A172 (cell line): ENCODE measurements at regions not wholly inside any gene's neighbourhood (a gene's known extent, or its start where the extent isn't known, plus 50 kb on each side); places are given as distances from the start of the nearest gene placed in this dataset.
"Not testable (repeated sequence)": the region's sequence is repeated elsewhere in the genome, so short reads cannot be mapped to it uniquely, and the experiment has no call there.

Experiments
- DNase-seq: peaks from one replicate; pipeline ENCODE4 v3.0.0-alpha.2; 2015; ENCODE audit warnings: low spot score

DNA sequence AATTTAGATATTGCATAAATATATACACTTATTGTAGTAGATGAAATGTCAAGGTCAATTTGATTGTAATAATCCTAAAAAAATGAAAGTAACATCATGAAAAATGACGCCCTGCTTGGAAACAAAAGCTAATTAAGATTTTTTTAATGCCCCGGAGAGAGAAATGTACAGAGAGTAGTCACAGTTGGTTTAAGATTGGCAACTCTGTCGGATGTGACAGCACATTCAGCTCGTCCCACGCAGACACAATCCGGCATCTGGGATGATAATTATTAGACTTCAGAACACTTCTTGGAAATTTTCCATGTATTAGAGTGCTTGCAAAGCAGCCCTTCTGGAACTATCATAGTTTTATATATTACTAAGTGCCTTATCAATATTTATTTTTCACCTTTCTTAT lies 478.0 kb downstream of the PDHA2 start:
- DNase-seq, result no peak

DNA sequence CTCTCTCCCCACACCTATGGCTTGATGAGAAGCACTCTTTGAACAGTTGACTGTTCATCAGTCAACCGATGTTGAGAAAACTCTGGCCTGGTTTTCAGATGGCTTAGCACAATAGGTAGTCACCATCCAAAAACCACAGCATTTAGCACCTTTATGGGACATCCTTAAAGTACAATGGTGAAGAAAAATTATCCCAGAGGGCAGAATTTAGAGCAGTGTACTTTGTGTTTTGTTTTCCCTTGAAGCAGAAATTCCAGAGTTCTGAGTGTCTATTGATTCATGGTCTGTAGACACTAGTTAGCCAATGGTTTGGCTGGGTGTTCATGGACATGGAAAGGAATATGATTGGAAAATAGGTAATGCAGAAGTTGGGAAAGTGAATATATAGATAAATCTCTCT lies 487.0 kb downstream of the PDHA2 start:
- DNase-seq, result no peak

DNA sequence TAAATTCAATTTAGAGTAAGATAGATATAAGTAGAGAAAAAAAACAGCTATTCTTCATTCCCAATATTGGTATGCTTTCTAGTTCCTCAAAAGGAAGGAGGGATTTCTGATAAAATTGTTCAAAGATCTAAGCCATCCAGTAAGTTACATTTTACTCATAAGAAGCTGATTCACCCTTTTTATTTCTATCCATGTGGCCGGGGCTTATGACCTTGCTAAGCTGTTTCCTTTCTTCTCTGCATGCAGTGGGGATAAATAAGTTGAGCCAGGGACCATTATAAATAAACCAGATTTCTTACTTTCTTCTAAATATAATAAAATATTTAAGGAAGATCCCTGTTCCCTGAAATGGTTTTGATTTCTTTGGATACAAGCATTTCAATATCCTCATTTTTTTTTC lies 502.3 kb downstream of the PDHA2 start:
- DNase-seq, result no peak

DNA sequence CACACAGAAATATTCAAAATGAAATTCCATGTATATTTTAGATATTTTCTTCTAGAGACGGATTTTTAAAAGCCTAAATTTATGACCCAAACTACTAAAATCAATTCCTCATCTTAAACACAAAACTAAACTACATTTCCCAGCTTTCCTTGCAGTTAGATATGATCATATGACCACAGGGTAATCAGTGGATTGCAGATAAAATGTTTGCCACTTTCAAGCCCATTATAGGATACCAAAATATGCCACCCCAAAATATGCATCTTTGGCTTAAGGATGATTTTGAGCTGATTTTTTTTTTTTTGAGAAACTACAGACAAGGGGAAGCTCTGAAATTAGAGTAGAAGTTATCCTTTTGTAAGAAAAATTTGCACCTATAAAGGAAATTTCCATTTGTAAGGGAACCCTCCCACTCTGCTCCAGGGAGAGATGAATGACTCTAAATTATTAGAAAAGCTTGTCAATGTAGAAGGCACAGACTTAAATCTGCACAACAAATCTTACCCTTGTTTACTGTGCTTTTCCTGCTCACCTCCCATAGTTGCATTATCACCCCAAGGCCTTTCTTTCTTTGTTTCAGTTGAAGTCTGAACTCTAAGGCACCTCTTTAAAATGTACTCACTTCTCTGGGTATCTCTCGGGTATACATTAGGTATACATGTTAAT lies 503.0 kb downstream of the PDHA2 start:
- DNase-seq, result no peak

DNA sequence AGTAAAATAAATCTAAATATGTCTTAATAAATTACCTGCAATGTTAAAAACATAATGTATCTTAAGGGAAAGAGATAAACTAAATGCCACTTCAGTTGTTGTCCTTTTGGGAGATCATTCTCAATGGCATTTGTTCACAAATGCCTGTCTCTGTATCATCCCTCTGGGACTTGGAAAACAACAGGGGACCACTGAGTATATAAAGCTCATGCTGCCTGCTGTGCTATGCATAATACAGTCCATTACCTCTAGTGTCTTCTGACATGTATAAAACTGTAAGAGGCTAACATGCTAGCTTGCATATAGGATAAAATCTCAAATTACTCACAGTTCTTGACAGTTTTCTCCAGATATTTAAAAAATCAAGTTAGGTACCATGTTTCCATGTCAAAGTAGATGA lies 503.9 kb downstream of the PDHA2 start:
- no peak for DNase-seq

DNA sequence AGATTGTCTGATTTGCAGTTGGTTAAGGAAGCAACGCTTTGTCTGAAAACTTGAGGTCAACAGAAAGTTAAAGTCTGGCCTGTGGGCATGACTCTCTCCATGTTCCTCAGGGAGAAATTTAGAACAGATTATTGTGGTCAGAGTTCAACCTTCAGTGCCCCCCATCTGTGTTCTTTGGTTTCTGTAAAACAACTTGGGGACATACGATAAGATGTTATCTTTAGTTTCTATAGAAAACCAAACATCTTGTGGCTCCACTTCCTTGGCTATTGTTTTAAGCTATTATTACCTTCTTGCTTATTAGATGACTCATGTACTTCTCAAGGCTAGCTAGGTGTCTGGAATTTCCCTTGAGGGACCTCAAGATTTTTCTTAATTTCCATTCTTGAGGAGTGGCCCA lies 507.7 kb downstream of the PDHA2 start:
- peak; percentile 44 for DNase-seq

DNA sequence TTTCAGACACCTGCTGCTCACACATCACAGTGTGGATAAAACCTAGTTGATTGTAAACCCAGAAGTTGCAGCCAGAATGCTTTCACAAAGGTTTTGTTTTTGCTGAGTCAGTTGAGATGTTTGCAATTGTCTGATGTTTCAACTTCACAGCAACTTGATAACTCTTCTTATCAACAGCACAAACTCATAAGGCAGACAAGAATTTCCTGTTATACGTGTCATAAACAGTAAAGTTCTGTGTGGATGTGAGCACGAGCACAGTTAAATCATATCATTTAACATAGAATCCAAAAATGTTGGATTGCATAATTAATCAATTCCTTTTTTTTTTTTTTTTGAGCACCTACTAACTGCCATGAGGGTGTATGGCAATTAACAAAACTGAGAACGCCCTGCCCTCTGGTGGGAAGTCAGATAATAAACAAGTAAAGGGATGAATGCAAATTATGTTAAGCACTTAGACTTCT lies 512.2 kb downstream of the PDHA2 start:
- peak; percentile 36 for DNase-seq

DNA sequence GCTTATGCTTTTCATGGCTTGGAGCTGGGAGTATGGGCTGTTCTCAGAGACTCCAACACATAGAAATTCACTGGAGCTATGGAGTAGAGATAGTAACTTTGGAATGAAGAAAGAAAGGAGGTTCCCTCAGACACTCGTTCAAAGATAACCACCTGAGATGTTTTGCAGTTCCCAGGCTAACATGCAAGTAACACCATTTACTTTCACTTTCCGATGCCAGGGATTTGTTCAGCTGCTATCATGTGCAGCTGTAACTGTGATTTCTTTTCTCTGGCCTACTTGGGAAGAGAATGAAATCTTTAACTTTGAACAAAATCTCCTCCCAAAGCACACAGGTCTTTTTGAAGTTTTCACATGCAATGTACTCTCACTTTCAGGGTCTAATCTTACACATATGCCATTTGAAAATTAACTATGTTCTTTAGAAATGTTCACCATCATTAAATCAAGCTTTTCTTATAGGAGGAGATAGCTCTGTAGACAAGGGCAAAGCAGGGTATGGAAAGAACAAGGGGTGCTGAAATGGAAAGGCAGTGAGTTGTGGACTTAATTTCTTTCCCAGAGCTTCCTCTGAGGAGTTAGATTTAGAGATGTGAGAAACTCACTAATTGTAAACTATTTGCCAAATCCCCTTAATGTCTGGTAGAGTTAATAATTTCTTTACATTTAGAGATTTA lies 514.3 kb downstream of the PDHA2 start:
- no peak for DNase-seq

DNA sequence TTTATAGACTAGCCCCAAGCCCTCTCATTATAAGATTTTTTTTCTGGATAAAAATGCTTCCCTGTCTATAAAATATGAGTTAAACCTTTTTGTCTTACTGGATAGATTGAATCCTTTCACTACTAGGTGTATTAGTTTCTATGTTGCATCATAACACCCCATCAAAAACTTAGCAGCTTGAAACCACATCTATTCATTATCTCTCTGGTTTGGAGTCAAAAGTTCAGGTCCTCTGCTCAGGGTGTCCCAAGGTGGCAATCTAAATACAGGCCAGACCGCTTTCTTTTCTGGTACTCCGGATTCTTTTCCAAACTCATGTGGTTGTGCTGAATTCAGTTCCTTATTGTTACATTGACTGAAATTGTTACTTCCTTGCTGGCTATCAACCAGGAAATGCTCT lies 515.5 kb downstream of the PDHA2 start:
- no peak for DNase-seq

DNA sequence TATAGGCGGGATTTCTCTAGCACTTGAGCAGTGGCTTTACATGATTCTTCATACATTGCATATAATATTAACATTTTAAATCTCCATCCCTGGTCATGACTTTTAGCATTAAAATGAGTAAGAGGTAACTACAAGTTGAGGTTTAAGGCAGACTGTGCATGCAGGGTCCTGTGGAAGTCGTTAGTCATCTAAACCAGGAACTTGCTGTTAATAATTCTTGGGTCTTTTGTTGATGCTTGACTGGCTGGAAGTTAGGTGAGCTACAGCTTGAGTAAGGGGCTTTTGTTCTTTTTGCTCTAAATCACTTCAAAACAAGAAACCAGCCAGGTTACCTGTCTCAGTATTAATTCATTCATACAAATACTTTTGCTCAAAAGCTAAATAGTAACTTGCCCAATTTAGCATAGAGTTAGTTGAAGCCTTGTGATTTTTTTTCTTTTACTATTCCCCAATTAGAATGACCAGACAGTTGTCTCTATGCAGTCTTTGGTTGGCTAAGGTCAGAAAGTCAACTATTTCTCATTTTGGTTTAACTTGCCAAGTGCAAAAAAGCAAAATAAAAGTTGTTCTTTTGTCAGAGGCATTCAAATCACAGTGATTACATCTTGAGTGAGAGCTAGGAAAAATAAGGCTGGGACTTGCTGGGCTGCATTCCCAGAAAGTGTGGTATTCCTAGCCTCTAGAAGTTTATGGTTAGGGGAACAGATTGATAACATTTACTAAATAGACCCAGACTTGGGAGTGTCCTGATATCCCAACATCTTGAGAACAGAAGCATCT lies 516.9 kb downstream of the PDHA2 start:
- no peak for DNase-seq

DNA sequence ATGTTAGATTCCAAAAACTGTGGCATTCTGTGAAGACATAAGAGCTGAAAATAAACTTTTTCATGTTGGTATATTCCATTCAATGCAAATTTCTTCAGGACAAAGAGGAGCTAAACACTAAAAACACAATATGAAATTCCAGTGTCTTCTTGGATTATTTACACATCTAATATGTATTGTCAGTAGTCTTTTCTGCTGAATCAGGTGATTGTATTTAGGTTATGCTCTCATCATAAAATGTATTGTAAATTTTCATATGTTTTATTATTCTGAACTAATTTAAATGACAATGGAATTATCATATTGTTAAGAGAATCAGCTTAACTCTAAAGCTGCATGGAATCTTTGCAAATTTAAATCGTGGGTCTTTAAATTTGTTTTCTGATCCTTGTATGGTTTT lies 526.7 kb downstream of the PDHA2 start:
- no peak for DNase-seq

DNA sequence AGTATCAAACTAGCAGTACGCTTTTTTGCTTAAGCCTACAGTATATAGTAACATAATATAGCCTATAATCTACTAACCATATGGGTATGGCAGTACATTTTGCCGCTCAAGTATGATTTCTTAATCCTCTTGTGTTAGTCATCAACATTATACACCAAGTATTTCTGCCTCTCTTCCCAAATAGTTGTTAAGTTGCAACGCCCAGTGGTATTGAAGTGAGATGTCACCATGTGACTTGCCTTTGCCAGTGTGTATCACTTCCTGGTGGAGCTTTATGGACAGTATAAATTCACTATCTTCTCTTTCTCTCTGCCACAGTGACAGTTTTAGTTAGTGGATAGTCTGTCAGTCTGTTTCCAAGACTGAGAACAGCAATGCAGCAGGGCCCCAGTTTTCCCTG lies 535.5 kb downstream of the PDHA2 start:
- DNase-seq, result peak; percentile 17

DNA sequence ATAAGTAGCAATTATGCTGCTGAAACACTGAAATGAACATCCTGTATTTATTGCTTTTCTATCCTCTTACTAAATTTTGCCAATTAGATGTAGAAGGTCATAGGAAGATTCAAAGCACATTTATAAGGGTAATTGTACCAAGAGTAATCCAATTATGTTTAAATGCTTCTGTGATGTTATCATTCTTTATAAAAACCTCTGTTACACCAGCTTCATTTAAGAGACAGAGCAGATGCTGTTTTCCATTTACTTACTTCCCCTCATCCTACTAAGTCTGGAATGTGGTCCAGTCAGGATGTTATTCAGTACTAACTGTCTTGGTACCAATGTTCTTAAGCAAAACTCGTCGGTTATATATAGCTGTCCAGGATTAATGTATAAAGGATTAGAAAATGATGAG lies 539.6 kb downstream of the PDHA2 start:
- DNase-seq, result no peak

DNA sequence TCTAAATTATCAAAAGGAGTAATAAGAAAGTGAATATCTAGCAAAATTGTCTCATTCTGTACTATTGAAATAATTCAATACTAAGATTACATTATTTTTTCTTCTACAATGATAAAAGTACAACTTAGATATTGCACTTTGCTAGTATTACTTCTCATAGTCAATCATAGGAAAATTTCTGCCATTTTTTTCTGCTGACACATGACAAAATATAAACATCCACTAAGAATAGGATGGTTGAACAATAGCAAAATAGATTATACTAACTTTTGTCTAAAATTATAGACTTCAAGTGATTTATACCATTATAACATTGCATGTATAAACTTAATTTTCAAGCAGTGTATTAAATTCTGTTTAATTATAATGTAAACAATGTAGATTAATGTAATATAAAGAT lies 540.2 kb downstream of the PDHA2 start:
- DNase-seq, result no peak

DNA sequence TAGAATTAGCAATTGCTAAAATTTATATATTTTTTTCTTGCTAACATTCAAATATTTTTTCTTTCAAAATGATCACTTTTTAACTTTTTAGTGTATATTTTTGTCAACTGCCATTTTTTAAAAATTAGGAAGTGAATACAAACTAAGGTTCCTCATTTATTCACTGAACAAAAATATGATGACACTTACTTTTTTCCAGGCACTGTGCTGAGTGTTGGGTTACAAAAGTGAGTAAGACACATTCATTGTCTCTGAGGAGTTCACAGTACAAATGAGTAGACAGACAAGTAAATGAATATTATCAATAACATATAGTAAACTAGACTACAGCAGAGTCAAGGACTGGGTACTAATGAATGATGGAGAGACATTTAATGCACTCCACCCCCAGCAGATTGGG lies 543.5 kb downstream of the PDHA2 start:
- no peak for DNase-seq

DNA sequence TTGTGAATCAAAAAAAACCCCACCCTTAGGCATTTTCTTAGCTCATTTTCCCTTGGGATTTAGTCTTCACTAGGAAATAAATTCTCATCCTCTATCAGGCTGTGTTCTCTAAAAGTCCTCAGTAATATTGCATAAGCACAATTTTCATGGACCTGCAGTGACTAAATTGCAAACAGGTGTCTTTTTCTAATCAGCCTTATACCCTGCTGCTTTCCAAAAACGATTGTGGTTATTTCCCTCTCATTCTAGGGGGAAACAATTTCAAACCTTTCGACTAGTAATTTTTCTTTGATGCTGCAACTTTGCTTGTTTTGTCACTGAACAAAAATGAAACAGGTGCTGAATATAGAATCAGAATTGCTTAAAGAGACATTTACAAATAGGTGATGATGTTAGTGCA lies 549.9 kb downstream of the PDHA2 start:
- DNase-seq, result no peak

DNA sequence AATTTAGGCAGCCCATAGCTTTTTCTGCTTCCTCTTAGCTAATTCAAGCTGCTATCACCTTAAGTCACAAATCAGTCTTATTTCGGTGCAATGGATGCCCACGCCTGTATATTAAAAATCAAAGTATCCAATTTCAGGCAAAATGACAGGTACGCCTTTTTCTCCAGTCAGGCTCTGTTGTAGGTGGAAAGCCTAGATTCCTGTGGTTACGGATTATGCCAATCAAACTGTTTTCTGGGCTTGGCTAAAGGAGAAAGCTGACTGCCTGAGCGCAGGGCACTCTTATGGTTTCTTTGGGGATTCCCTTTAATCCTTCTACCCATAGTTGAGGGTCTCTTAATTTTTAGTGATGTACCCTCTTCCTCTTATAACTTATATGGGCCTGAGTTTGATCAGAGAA lies 550.5 kb downstream of the PDHA2 start:
- no peak for DNase-seq

DNA sequence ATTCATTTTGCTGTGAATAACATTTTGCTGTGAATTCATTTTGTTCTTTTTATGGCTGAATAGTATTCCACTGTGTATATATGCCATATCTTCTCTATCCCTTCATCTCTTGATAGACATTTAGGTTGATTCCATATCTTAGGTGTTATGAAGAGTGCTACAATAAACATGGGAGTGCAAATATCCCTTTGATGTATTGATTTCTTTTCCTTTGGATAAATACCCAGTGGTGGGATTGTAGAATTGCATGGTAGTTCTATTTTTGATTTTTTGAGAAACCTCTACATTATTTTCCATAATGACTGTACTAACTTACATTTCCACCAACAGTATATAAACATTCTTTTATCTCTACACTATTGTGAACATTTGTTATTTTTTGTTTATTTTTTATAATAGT lies 555.9 kb downstream of the PDHA2 start:
- DNase-seq, result no peak

DNA sequence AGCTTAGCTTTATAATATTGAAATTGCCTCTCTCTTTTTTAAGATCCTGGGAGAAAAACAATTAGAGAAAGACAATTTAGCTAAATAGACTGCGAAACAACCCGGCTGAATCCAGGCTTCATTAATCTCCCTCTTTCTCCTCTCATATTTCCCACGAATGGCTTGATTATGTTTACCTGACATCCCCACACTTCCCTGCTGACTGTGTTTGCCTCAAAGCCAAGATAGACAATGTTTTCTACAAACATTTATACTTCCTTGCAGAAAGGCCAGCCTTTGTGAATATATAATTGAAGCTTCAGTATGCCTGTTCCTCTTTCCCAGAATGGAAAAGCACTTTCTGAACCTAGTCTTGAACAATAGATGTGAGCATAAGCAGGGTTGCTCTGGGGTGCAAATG lies 566.8 kb downstream of the PDHA2 start:
- no peak for DNase-seq

DNA sequence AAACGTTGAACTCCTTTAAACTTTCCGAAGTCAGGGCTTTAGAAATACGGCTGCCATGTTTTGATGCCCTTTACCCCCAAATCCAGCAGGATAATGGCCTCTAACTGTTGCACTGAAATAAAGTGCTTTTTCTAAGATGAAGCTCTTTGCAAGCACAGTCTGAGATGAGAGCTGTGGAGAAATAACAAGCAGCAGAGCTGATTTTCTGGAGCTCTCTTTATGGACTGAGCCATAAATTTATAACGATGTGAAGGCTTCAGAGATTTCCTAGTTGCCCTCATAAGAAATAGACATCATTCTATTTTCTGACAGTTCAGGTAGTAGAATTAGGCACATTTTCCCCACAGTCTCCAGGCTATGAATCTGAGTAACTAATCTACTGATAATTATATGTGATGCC lies 567.3 kb downstream of the PDHA2 start:
- no peak for DNase-seq

DNA sequence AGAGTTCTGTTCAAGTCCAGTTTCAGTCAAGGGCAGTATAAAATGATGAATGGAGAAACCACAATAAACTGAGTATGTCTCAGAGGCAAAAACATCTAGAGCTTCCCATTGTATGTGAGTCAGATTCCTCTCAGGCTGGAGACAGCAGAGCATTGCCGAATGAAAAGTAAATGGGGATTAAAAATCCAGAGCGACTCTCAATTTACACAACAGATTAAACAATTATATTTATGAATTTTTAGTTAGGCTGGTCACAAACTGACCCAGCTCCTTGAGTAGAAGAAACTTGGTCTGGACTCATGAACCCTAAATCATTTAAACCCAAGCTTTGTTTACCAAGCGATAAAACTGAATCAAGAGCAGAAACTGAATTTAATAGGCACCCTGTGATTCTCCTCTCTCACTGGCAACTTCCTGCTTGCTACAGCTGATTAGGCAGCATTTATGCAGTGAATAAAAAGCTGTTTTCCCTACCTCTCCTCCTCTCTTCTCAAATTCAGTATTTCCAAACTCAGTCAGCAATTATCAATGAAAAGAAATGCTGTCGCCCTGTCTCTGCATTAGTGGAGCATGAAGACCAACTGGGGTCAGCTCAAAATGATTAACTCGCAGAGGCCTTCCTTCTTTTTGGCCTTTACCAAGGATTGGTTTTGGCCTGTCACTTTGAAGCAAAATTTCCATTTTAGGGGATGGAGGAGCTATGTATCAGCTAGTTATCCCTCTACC lies 568.0 kb downstream of the PDHA2 start:
- peak; percentile 30 for DNase-seq

DNA sequence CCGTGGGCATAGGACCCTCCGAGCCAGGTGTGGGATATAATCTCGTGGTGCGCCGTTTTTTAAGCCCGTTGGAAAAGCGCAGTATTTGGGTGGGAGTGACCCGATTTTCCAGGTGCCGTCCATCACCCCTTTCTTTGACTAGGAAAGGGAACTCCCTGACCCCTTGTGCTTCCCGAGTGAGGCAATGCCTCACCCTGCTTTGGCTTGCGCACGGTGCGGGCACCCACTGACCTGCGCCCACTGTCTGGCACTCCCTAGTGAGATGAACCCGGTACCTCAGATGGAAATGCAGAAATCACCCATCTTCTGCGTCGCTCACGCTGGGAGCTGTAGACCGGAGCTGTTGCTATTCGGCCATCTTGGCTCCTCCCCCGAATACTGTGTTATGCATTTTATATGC lies 575.0 kb downstream of the PDHA2 start:
- not testable (repeated sequence) for DNase-seq
